ENCODE measurements at regions not wholly inside any gene's neighbourhood (a gene's known extent, or its start where the extent isn't known, plus 50 kb on each side); places are given as distances from the start of the nearest gene placed in this dataset.

DNA sequence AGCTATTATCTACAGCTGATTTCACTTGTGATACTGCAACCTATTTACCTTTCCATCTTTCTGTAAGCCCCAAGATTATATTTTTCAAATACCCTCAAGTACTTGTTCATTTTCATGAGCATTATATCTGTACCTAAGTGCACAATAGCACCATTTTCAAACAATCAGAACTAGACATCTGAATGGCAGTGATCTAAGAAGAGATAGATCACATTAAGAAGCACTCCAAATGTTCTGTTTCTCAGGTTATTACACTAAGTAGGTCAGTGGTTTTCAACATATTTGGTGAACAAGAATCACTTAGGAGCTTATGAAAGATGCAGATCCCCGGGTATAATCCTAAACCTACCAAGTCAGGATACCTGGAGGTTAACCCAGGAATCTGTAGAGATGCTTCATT lies 872.7 kb downstream of the DCDC2C start:
- TF ChIP-seq, protein P1, sequence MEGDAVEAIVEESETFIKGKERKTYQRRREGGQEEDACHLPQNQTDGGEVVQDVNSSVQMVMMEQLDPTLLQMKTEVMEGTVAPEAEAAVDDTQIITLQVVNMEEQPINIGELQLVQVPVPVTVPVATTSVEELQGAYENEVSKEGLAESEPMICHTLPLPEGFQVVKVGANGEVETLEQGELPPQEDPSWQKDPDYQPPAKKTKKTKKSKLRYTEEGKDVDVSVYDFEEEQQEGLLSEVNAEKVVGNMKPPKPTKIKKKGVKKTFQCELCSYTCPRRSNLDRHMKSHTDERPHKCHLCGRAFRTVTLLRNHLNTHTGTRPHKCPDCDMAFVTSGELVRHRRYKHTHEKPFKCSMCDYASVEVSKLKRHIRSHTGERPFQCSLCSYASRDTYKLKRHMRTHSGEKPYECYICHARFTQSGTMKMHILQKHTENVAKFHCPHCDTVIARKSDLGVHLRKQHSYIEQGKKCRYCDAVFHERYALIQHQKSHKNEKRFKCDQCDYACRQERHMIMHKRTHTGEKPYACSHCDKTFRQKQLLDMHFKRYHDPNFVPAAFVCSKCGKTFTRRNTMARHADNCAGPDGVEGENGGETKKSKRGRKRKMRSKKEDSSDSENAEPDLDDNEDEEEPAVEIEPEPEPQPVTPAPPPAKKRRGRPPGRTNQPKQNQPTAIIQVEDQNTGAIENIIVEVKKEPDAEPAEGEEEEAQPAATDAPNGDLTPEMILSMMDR (IDR thresholded peaks at IDR 0.05): no peak
- TF ChIP-seq EZH2 (IDR thresholded peaks at IDR 0.05): no peak
- no peak for TF ChIP-seq EZH2phosphoT487 (IDR thresholded peaks at IDR 0.05)

Data from neural progenitor cell (in vitro differentiated cells).